Neuronal stem cell (in vitro differentiated cells): ENCODE measurements at regions not wholly inside any gene's neighbourhood (a gene's known extent, or its start where the extent isn't known, plus 50 kb on each side); places are given as distances from the start of the nearest gene placed in this dataset.

ENCODE experiments used
- DNase-seq: peaks from one replicate; pipeline ENCODE4 v3.0.0-alpha.2; 2013; ENCODE audit warnings: low spot score
- H2AFZ ChIP-seq: one replicate; pipeline ENCODE4 v1.6.1; 2013; ENCODE audit warnings: mild to moderate bottlenecking, low read length, inconsistent platforms
- H2AK5ac ChIP-seq: 2 replicates; pipeline ENCODE4 v1.6.1; 2013; ENCODE audit warnings: low read depth, mild to moderate bottlenecking, inconsistent platforms, low read length, moderate library complexity, mixed read lengths
- H2BK120ac ChIP-seq: 2 replicates; pipeline ENCODE4 v1.6.1; 2013; ENCODE audit warnings: low read depth, mild to moderate bottlenecking, inconsistent platforms, low read length, moderate library complexity, mixed read lengths
- H2BK12ac ChIP-seq: one replicate; pipeline ENCODE4 v1.6.1; 2013; ENCODE audit warnings: low read length, inconsistent platforms
- H2BK15ac ChIP-seq: 2 replicates; pipeline ENCODE4 v1.6.1; 2013; ENCODE audit warnings: mild to moderate bottlenecking, low read length, inconsistent platforms, mixed read lengths
- H2BK5ac ChIP-seq: one replicate; pipeline ENCODE4 v1.6.1; 2013; ENCODE audit warnings: inconsistent platforms, mild to moderate bottlenecking, low read length, moderate library complexity
- H3K14ac ChIP-seq: one replicate; pipeline ENCODE4 v1.6.1; 2013; ENCODE audit warnings: low read length, inconsistent platforms
- H3K18ac ChIP-seq: 2 replicates; pipeline ENCODE4 v1.6.1; 2013; ENCODE audit warnings: low read length, inconsistent platforms
- H3K23ac ChIP-seq: 2 replicates; pipeline ENCODE4 v1.6.1; 2013; ENCODE audit warnings: low read depth, mild to moderate bottlenecking, mixed read lengths, low read length, inconsistent platforms; ENCODE audit not compliant: poor library complexity
- H3K27ac ChIP-seq: replicated peaks from 3 replicates; pipeline ENCODE4 v1.5.1; 2013; ENCODE audit warnings: low read length, inconsistent platforms
- H3K27me3 ChIP-seq, 3 experiments: 2 replicates each; pipeline ENCODE4 v1.6.1; 2013; ENCODE audit warnings: low read length in 3 of 3, mild to moderate bottlenecking in 2 of 3, inconsistent platforms in 1 of 3, low read depth in 1 of 3, mixed read lengths in 1 of 3, moderate library complexity in 1 of 3; ENCODE audit not compliant: control insufficient read depth in 3 of 3, insufficient read depth in 3 of 3
- H3K36me3 ChIP-seq, 2 donors: replicated peaks in 1 of 2; 2 replicates each; pipeline ENCODE4 v1.6.1; 2013; ENCODE audit warnings: low read length in 2 of 2; ENCODE audit not compliant: control insufficient read depth in 2 of 2, insufficient read depth in 2 of 2
- H3K4ac ChIP-seq: 2 replicates; pipeline ENCODE4 v1.6.1; 2013; ENCODE audit warnings: inconsistent platforms, mild to moderate bottlenecking, low read length, moderate library complexity
- H3K4me1 ChIP-seq, 2 donors: 1 replicate in 1 of 2; 2 replicates in 1 of 2; pipeline ENCODE4 v1.6.1; 2013; ENCODE audit warnings: low read length in 2 of 2, low read depth in 1 of 2; ENCODE audit not compliant: control insufficient read depth in 2 of 2, insufficient read depth in 1 of 2
- H3K4me2 ChIP-seq: one replicate; pipeline ENCODE4 v1.6.1; 2013; ENCODE audit warnings: mild to moderate bottlenecking, low read length, inconsistent platforms; ENCODE audit not compliant: insufficient read depth, poor library complexity, severe bottlenecking
- H3K4me3 ChIP-seq, 2 donors: 2 replicates each; pipeline ENCODE4 v1.5.1; 2013; ENCODE audit warnings: low read length in 2 of 2, mild to moderate bottlenecking in 2 of 2, inconsistent platforms in 1 of 2, moderate library complexity in 1 of 2
- H3K79me1 ChIP-seq: one replicate; pipeline ENCODE4 v1.6.1; 2013; ENCODE audit warnings: low read depth, mild to moderate bottlenecking, inconsistent platforms, low read length, moderate library complexity
- H3K9ac ChIP-seq: one replicate; pipeline ENCODE4 v1.6.1; 2013; ENCODE audit warnings: mild to moderate bottlenecking, low read depth, low read length, inconsistent platforms; ENCODE audit not compliant: poor library complexity
- H3K9me3 ChIP-seq, 2 donors: replicated peaks in 1 of 2; 2 replicates each; pipeline versions ENCODE3 to v1.6.1; 2013; ENCODE audit warnings: low read length in 2 of 2, mild to moderate bottlenecking in 2 of 2, inconsistent platforms in 1 of 2, low read depth in 1 of 2, mixed read lengths in 1 of 2, moderate library complexity in 1 of 2; ENCODE audit not compliant: control insufficient read depth in 2 of 2, insufficient read depth in 1 of 2
- H4K8ac ChIP-seq: one replicate; pipeline ENCODE4 v1.6.1; 2013; ENCODE audit warnings: low read depth, mild to moderate bottlenecking, inconsistent platforms, low read length, moderate library complexity
- H4K91ac ChIP-seq: one replicate; pipeline ENCODE4 v1.6.1; 2013; ENCODE audit warnings: low read length, low read depth, mild to moderate bottlenecking, inconsistent platforms; ENCODE audit not compliant: poor library complexity
- WGBS, 2 donors: extraction: QIAGEN DNeasy Blood & Tissue Kit; methylation state at CpG; one replicate each; pipeline ENCODE4 v1.1.7; 2013; ENCODE audit warnings: missing lambda C conversion rate in 2 of 2, mixed read lengths in 1 of 2; ENCODE audit not compliant: insufficient read length in 2 of 2, insufficient replicate concordance in 1 of 2; ENCODE audit errors: extremely low coverage in 2 of 2; 5-methylcytosine and 5-hydroxymethylcytosine counted together

DNA sequence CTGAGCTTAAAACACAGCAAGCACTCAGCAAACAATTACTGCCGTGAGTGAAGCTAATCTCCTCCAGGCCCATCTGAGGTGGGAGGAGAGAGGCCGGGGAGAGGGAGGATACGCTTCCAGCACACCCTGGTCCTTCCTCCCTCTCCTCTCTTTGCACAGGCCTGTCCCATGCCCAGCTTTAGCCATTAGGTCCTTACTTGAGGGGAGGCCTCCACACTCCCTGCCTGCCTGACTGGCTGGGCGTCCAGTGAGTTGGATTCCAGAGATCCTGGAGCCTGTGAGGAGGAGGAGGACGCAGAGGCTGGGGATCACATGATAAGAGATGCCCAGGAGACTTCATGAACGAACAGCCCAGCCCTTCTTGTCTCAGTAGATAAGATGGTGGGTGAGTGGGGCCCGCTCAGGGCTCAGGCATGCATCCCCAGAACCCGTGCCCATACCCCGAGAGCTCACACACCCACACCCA lies 65.1 kb upstream of the NCOR2 start:
- Histone ChIP-seq H3K4ac (no peak overlapping the region), H3K18ac (peak overlapping the region; percentile 81), H3K79me1 (no peaks in the 10 kb centered on the region), H2BK5ac (no peak overlapping the region), H3K4me2 (no peak overlapping the region), H4K8ac (peak overlapping the region; percentile 20), H3K14ac (no peak overlapping the region), H3K4me3 (no peak overlapping the region), H3K23ac (peak overlapping the region; percentile 3), H3K27ac (no peak overlapping the region), H2BK120ac (no peak overlapping the region), H2AFZ (peak overlapping the region; percentile 36), H3K27me3 (peaks cover 0 to 5% (median 0%) of the 10 kb centered on the region in 3 experiments), H3K9me3 (no peaks in the 10 kb centered on the region), H2AK5ac (no peak overlapping the region), H2BK12ac (no peak overlapping the region), H4K91ac (no peak overlapping the region), H3K9ac (no peak overlapping the region), H2BK15ac (peak overlapping the region; percentile 5), H3K36me3 (no peaks in the 10 kb centered on the region), H3K4me1 (peaks cover 2 to 6% of the 10 kb centered on the region in 2 donors)
- DNase-seq: no peak
- no CpG with 5 or more reads among the region's 9 CpGs for WGBS, 2 donors

DNA sequence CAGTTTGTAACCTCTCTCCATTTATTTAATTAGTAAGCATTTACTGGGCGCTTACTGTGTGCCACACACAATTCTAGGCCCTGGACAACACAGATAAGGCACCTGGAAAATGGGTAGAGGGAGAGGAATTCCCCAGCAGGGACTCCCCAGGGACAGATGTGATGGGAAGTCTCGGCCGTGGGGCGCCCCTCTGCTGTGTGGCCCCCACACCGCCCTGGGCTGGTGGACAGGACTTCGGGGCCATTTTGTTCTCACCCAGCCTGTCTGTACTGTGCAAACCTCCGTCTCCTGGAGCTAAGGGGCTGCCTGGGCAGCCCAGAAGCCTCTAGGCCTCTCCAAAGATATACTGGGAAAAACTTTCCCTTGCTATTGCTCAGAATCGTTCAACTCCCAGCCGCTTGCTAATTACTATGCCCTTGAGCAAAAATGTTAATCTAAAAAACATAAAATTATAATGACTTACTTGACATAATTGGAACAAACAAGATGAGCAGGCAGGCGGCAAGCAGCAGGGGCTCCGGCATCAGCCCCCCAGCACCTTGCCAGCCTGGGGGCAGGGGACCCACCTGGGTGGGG lies 64.4 kb upstream of the NCOR2 start:
- Histone ChIP-seq H2AFZ (no peak overlapping the region), H2BK5ac (no peak overlapping the region), H3K18ac (peak overlapping the region; percentile 60), H3K9ac (no peak overlapping the region), H2BK12ac (no peak overlapping the region), H3K9me3 (no peaks in the 10 kb centered on the region), H3K4me3 (no peak overlapping the region), H3K36me3 (no peaks in the 10 kb centered on the region), H4K8ac (no peak overlapping the region), H3K4me2 (no peak overlapping the region), H3K27me3 (peaks cover 0 to 5% (median 0%) of the 10 kb centered on the region in 3 experiments), H3K4ac (no peak overlapping the region), H2AK5ac (peak overlapping the region; percentile 20), H4K91ac (no peak overlapping the region), H3K23ac (no peak overlapping the region), H3K79me1 (no peaks in the 10 kb centered on the region), H2BK120ac (no peak overlapping the region), H2BK15ac (no peak overlapping the region), H3K14ac (no peak overlapping the region), H3K4me1 (peaks cover 2 to 6% of the 10 kb centered on the region in 2 donors), H3K27ac (no peak overlapping the region)
- no CpG with 5 or more reads among the region's 11 CpGs for WGBS, 2 donors
- DNase-seq: no peak

- Histone ChIP-seq H3K79me1 (no peaks in the 10 kb centered on the region), H4K8ac (no peak overlapping the region), H3K14ac (no peak overlapping the region), H2BK120ac (no peak overlapping the region), H2BK12ac (no peak overlapping the region), H3K27ac (no peak overlapping the region), H3K18ac (no peak overlapping the region), H3K23ac (no peak overlapping the region), H3K4ac (no peak overlapping the region), H3K4me3 (no peak overlapping the region), H2BK5ac (no peak overlapping the region), H3K27me3 (peaks cover 0 to 5% (median 0%) of the 10 kb centered on the region in 3 experiments), H3K9ac (no peak overlapping the region), H3K36me3 (no peaks in the 10 kb centered on the region), H2BK15ac (no peak overlapping the region), H4K91ac (no peak overlapping the region), H2AK5ac (no peak overlapping the region), H3K4me1 (peaks cover 9 to 10% of the 10 kb centered on the region in 2 donors), H3K4me2 (no peak overlapping the region), H3K9me3 (no peaks in the 10 kb centered on the region), H2AFZ (no peak overlapping the region)
- DNase-seq: no peak
- WGBS, 2 donors: no CpG with 5 or more reads among the region's 15 CpGs
Observed at GRCh38 chr12:124630791-124631313, 63.4 kb upstream of the NCOR2 start.

DNA sequence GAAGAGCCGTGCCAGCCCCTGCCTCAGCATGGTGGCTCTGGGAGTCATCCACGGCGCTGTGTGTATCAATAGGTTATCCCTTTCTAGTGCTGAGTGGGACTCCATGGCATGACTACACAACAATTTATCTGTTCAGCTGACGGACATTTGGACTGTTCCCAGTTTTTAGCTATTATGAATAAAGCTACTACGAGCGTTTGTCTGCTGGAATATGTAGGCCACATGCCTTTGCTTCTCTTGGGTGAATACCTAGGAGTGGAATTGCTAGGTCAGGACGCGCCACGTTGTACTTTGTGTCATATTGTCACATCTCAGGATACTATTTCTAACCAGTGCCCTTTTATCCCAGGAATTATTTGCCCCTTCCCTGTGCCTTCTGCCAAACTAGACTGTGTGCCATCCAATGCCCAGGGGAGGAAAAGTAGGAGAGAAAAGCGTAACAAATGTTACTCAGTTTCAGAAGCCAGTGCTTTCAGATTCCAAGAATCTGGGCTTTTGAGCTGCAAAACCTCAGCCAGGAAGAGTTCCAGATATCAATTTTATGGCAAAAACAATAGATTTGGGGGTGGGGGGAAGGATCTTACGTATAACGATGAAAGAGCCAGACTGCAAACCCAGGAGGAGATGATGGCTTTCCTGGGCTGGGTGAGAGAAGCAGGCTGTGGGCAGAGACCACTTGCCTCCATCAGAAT lies 62.5 kb upstream of the NCOR2 start:
- H2AFZ ChIP-seq: no peak overlapping the region
- H3K9ac ChIP-seq: no peak overlapping the region
- H3K4me1 ChIP-seq: peaks cover 7 to 11% of the 10 kb centered on the region in 2 donors
- no peak overlapping the region for H3K14ac ChIP-seq
- WGBS, 2 donors: no CpG with 5 or more reads among the region's 12 CpGs
- H3K4ac ChIP-seq: no peak overlapping the region
- H3K27ac ChIP-seq: no peak overlapping the region
- no peak overlapping the region for H2BK5ac ChIP-seq
- peak overlapping the region; percentile 18 for H3K18ac ChIP-seq
- H3K27me3 ChIP-seq: peaks cover 0 to 5% (median 0%) of the 10 kb centered on the region in 3 experiments
- no peak overlapping the region for H2BK12ac ChIP-seq
- H2AK5ac ChIP-seq: no peak overlapping the region
- no peaks in the 10 kb centered on the region for H3K36me3 ChIP-seq
- H3K4me3 ChIP-seq: no peak overlapping the region
- no peaks in the 10 kb centered on the region for H3K79me1 ChIP-seq
- no peak overlapping the region for H4K91ac ChIP-seq
- H4K8ac ChIP-seq: no peak overlapping the region
- no peak for DNase-seq
- no peak overlapping the region for H3K23ac ChIP-seq
- no peak overlapping the region for H2BK15ac ChIP-seq
- H3K4me2 ChIP-seq: no peak overlapping the region
- H2BK120ac ChIP-seq: no peak overlapping the region
- H3K9me3 ChIP-seq: no peaks in the 10 kb centered on the region
